Panc1 (cell line): ENCODE measurements at regions not wholly inside any gene's neighbourhood (a gene's known extent, or its start where the extent isn't known, plus 50 kb on each side); places are given as distances from the start of the nearest gene placed in this dataset.

Source experiments
- POLR2AphosphoS5 ChIP-seq: IDR thresholded peaks from 2 replicates; pipeline ENCODE4 v1.6.1; 2012; ENCODE audit warnings: mild to moderate bottlenecking, low read depth, low read length, moderate library complexity
- TF ChIP-seq, protein P1 (sequence below): fragments of 450-650 bp; IDR thresholded peaks from 2 replicates; pipeline ENCODE4 v1.5.1; 2017; ENCODE audit warnings: mild to moderate bottlenecking

- no peak for TF ChIP-seq POLR2AphosphoS5
- TF ChIP-seq, protein P1, sequence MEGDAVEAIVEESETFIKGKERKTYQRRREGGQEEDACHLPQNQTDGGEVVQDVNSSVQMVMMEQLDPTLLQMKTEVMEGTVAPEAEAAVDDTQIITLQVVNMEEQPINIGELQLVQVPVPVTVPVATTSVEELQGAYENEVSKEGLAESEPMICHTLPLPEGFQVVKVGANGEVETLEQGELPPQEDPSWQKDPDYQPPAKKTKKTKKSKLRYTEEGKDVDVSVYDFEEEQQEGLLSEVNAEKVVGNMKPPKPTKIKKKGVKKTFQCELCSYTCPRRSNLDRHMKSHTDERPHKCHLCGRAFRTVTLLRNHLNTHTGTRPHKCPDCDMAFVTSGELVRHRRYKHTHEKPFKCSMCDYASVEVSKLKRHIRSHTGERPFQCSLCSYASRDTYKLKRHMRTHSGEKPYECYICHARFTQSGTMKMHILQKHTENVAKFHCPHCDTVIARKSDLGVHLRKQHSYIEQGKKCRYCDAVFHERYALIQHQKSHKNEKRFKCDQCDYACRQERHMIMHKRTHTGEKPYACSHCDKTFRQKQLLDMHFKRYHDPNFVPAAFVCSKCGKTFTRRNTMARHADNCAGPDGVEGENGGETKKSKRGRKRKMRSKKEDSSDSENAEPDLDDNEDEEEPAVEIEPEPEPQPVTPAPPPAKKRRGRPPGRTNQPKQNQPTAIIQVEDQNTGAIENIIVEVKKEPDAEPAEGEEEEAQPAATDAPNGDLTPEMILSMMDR: no peak
These were observed 237.6 kb upstream of the ATP10B start for GRCh38 chr5:161089569-161089968.
